ENCODE measurements at regions not wholly inside any gene's neighbourhood (a gene's known extent, or its start where the extent isn't known, plus 50 kb on each side); places are given as distances from the start of the nearest gene placed in this dataset.
"Not testable (repeated sequence)": the region's sequence is repeated elsewhere in the genome, so short reads cannot be mapped to it uniquely, and the experiment has no call there.

DNA sequence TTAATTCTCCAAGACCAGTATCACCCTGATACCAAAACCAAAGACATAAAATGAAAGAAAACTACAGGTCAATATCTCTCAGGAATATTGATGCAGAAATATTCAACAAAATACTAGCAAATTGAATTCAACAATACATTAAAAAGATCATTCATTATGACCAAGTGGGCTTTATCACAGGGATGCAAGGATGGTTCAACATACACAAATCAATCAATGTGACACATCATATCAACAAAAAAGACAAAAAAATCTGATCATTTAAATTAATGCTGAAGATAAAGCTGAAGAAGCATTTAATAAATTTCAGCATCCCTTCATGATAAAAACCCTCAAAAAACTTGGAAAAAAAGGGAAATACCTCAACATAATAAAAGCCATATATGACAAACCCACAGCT is 341.4 kb downstream of the GUCY2F start:
- Histone ChIP-seq H3K27me3 (no peaks in the 10 kb centered on the region), H3K36me3 (no peaks in the 10 kb centered on the region), H3K4me3 (no peak overlapping the region), H3K9me3 (no peaks in the 10 kb centered on the region), H3K4me1 (no peaks in the 10 kb centered on the region), H3K27ac (no peak overlapping the region)
- intact Hi-C loops (cut with DNase I) = no loop called here
- TF ChIP-seq, protein P1, sequence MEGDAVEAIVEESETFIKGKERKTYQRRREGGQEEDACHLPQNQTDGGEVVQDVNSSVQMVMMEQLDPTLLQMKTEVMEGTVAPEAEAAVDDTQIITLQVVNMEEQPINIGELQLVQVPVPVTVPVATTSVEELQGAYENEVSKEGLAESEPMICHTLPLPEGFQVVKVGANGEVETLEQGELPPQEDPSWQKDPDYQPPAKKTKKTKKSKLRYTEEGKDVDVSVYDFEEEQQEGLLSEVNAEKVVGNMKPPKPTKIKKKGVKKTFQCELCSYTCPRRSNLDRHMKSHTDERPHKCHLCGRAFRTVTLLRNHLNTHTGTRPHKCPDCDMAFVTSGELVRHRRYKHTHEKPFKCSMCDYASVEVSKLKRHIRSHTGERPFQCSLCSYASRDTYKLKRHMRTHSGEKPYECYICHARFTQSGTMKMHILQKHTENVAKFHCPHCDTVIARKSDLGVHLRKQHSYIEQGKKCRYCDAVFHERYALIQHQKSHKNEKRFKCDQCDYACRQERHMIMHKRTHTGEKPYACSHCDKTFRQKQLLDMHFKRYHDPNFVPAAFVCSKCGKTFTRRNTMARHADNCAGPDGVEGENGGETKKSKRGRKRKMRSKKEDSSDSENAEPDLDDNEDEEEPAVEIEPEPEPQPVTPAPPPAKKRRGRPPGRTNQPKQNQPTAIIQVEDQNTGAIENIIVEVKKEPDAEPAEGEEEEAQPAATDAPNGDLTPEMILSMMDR (IDR thresholded peaks at IDR 0.05) = no peak
- ATAC-seq (no peak), DNase-seq (no peak), FAIRE-seq (no peak)

DNA sequence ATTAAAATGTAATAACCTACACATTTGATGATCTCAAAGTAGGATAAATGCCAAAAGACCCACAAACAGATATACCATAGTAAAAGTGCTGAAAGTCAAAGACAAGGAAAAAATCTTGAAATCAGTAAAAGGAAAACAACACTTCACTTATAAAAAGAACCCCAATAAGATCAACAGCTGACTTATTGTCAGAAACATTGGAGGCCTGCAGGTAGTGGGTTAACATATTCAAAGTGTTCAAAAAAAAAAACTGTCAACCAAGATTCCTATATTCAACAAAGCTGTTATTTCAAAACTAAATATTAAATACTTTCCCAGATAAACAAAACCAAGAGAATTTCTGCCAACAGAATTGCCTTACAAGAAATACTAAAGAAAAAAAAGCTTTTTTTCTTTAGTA is 347.1 kb downstream of the GUCY2F start:
- Histone ChIP-seq H3K27ac (no peak overlapping the region), H3K9me3 (no peaks in the 10 kb centered on the region), H3K4me1 (no peaks in the 10 kb centered on the region), H3K36me3 (no peaks in the 10 kb centered on the region), H3K27me3 (no peaks in the 10 kb centered on the region), H3K4me3 (no peak overlapping the region)
- ATAC-seq (no peak), DNase-seq (no peak), FAIRE-seq (no peak)
- intact Hi-C loops (cut with DNase I) = no loop called here
- TF ChIP-seq, protein P1 (IDR thresholded peaks at IDR 0.05) = no peak

DNA sequence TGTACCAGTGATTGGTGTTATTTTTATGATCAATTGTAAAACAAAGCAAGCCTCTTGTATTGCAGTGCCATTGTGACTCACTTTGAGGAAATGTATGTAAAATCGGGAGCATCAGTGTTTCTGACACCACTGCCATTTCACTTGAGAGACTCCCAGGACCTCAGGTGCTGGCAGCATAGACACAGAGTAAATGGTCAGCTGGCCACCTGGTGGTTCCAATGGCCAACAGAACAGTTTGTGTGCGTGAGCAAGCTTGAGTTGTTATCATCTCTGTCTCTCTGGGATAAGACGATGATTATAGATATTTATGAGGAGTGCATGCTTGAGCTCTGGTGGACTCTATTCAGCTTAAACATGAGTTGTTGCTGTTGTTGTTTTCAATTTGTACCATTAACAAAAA is 356.6 kb downstream of the GUCY2F start:
- TF ChIP-seq, protein P1 (IDR thresholded peaks at IDR 0.05) = no peak
- no peak overlapping the region for H3K27ac ChIP-seq
- 44 to 70% methylated on average over 3 of the region's 3 CpGs for WGBS, 2 donors
- DNase-seq (no peak), ATAC-seq (no peak), FAIRE-seq (no peak)
- H3K27me3 ChIP-seq = peaks cover 0 to 4% (median 0%) of the 10 kb centered on the region in 4 donors
- no peaks in the 10 kb centered on the region for H3K36me3 ChIP-seq
- no peak overlapping the region for H3K4me3 ChIP-seq
- intact Hi-C loops (cut with DNase I) = no loop called here
- no peaks in the 10 kb centered on the region for H3K9me3 ChIP-seq
- no peaks in the 10 kb centered on the region for H3K4me1 ChIP-seq

DNA sequence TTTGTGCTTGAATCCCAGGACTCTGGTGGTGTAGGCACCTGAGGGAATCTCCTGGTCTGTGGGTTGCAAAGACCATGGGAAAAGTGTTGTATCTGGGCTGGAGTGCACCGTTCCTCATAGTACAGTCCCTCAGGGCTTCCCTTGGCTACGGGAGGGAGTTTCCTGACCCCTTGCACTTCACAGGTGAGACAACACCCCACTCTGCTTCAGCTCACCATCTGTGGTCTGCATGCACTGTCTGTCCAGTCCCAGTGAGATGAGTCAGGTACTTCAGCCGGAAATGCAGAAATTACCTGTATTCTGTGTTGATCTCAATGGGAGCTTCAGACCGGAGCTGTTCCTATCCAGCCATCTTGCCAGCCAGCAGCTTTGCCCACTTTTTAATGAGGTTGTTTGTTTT is 353.0 kb upstream of the IRS4 start:
- no peaks in the 10 kb centered on the region for H3K9me3 ChIP-seq
- H3K27ac ChIP-seq = no peak overlapping the region
- no peak for DNase-seq
- 67 to 75% methylated on average over 4 of the region's 4 CpGs for WGBS, 2 donors
- no peaks in the 10 kb centered on the region for H3K36me3 ChIP-seq
- no peaks in the 10 kb centered on the region for H3K27me3 ChIP-seq
- intact Hi-C loops (cut with DNase I) = no loop called here
- no peak overlapping the region for H3K4me3 ChIP-seq
- H3K4me1 ChIP-seq = no peaks in the 10 kb centered on the region
- TF ChIP-seq, protein P1 (IDR thresholded peaks at IDR 0.05) = no peak
- no peak for ATAC-seq
- FAIRE-seq = no peak

DNA sequence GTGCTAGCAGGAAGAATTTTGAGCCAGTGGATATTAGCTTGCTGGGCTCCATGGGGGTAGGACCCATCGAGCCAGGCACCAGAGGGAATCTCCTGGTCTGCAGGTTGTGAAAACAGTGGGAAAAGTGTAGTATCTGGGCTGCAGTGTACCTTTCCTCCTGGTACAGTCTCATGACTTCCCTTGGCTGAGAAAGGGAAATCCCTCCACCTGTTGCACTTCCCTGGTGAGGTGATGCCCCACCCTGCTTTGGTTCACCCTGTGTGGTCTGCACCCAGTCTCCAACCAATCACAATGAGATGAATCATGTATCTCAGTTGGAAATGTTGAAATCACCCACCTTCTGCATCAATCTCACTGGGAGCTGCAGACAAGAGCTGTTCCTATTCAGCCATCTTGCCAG is 341.4 kb upstream of the IRS4 start:
- ATAC-seq = no peak
- TF ChIP-seq, protein P1 (IDR thresholded peaks at IDR 0.05) = no peak
- WGBS, 2 donors = 25 to 46% methylated on average over 1 of the region's 1 CpG
- no peak for FAIRE-seq
- Histone ChIP-seq H3K27ac (no peak overlapping the region), H3K4me3 (no peak overlapping the region), H3K4me1 (no peaks in the 10 kb centered on the region), H3K27me3 (no peaks in the 10 kb centered on the region), H3K9me3 (no peaks in the 10 kb centered on the region), H3K36me3 (no peaks in the 10 kb centered on the region)
- intact Hi-C loops (cut with DNase I) = no loop called here
- DNase-seq = no peak

DNA sequence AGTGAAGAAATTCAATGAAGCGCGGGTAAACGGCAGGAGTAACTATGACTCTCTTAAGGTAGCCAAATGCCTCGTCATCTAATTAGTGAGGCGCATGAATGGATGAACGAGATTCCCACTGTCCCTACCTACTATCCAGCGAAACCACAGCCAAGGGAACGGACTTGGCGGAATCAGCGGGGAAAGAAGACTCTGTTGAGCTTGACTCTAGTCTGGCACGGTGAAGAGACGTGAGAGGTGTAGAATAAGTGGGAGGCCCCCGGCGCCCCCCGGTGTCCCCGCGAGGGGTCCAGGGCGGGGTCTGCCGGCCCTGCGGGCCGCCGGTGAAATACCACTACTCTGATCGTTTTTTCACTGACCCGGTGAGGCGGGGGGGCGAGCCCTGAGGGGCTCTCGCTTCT is 317.8 kb upstream of the IRS4 start:
- H3K4me3 ChIP-seq; intact Hi-C loops (cut with DNase I); H3K27ac ChIP-seq; FAIRE-seq; H3K36me3 ChIP-seq; ATAC-seq; H3K9me3 ChIP-seq; H3K4me1 ChIP-seq; H3K27me3 ChIP-seq: not testable (repeated sequence)
- WGBS, 2 donors = 60 to 75% methylated on average over 27 of the region's 27 CpGs
- DNase-seq = peak in 2 of 6 donors; percentile 11 to 61

Measured in pancreas (tissue), 10 donors.